Heart right ventricle (tissue), 16 donors: ENCODE measurements at regions not wholly inside any gene's neighbourhood (a gene's known extent, or its start where the extent isn't known, plus 50 kb on each side); places are given as distances from the start of the nearest gene placed in this dataset.

Experiments
- ATAC-seq, 8 donors: fragments of 200-7000 bp; cut with Tn5 transposase; one replicate each; pipeline ENCODE4 v1.9.1; 2020; ENCODE audit warnings: mild to moderate bottlenecking in 8 of 8, moderate library complexity in 8 of 8, moderate number of reproducible peaks in 1 of 8
- DNase-seq, 2 donors: peaks; one replicate each; pipeline ENCODE4 v3.0.0-alpha.2; 2020
- H3K27ac ChIP-seq, 10 donors: fragments of 200-600 bp; sonication (generic) in 2 of 10; one replicate each; pipeline versions ENCODE4 v1.5.0 to v1.8.0; 2020 to 2022; ENCODE audit warnings: mild to moderate bottlenecking in 3 of 10
- H3K27me3 ChIP-seq, 7 donors: fragments of 200-600 bp; one replicate each; pipeline ENCODE4 v1.8.0; 2021 to 2022; ENCODE audit warnings: mild to moderate bottlenecking in 2 of 7
- H3K36me3 ChIP-seq, 9 donors: fragments of 200-600 bp; sonication (generic) in 1 of 9; one replicate each; pipeline versions ENCODE4 v1.5.0 to v1.8.0; 2020 to 2022; ENCODE audit warnings: mild to moderate bottlenecking in 2 of 9
- H3K4me1 ChIP-seq, 9 donors: fragments of 200-600 bp; sonication (generic) in 1 of 9; one replicate each; pipeline versions ENCODE4 v1.5.0 to v1.8.0; 2020 to 2022; ENCODE audit warnings: mild to moderate bottlenecking in 4 of 9
- H3K4me3 ChIP-seq, 10 donors: fragments of 200-600 bp; sonication (generic) in 2 of 10; one replicate each; pipeline versions ENCODE4 v1.5.0 to v1.8.0; 2020 to 2022; ENCODE audit warnings: mild to moderate bottlenecking in 7 of 10, moderate library complexity in 2 of 10
- H3K9me3 ChIP-seq, 11 donors: fragments of 200-600 bp in 10 of 11; sonication (generic) in 2 of 11; one replicate each; pipeline versions ENCODE4 v1.5.0 to v1.8.0; 2013 to 2022; ENCODE audit warnings: mild to moderate bottlenecking in 2 of 11, control low read depth in 1 of 11, moderate library complexity in 1 of 11
- CTCF ChIP-seq, 9 donors: fragments of 200-600 bp; sonication (generic) in 2 of 9; IDR thresholded peaks; one replicate each; pipeline versions ENCODE4 v1.5.0 to v1.8.0; 2021 to 2022; ENCODE audit warnings: antibody characterized with exemption in 9 of 9, mild to moderate bottlenecking in 5 of 9, moderate library complexity in 1 of 9
- WGBS, 2 donors: extraction: QIAGEN DNeasy Blood & Tissue Kit; methylation state at CpG; one replicate each; pipeline ENCODE4 v1.1.7; 2013; ENCODE audit warnings: inconsistent platforms in 1 of 2; 5-methylcytosine and 5-hydroxymethylcytosine counted together
- intact Hi-C, 10 donors: fragments of 100-400 bp; cut with DNase I; formaldehyde crosslinking; loops; one replicate each; pipeline versions ENCODE4 v1.11.1 to v1.14.2; 2022
- donor health status: Arrhythmogenic right ventricular cardiomyopathy.
- donor health status: ischemic (EF 13 %, LVEDD 7.1; RV severe dilation, severe dysfunction).
- donor health status: healthy with polysubstance abuse.
- donor health status: DM: no; HTN: yes; CAD: no.
- donor health status: DM: no; HTN: no; CAD: no.
- donor health status: ischemic (EF 25% LVEDD 6.9; RV normal size, moderate dysfunction).
- donor health status: ischemic (EF 25% LVEDD 5.7; RV mildly dilated, moderate dysfunction).
- donor health status: healthy.
- donor health status: DM: yes; HTN: yes; CAD: no.
- donor health status: Ischemic cardiomyopathy.
- donor health status: ischemic (EF 35%, LVEDD 5.7; RV mildly dilated, moderate dysfunction).
- donor health status: nonischemic (EF 11% LVEDD 7.7; RV severe dilation, severe dysfunction).
- donor health status: DM: yes; HTN: yes; CAD: no.
- donor health status: PGD.
- donor health status: ischemic (EF 29% LVEDD 5.4; RV normal size, mild dysfunction).
- donor health status: nonischemic (EF 23%, LVEDD 6.1; RV moderate dilation, normal function).

- no peak for ATAC-seq
- H3K9me3 ChIP-seq: no peaks in the 10 kb centered on the region
Measured at GRCh38 chr17:79534111-79534510, 76.7 kb downstream of the RBFOX3 start.

GRCh38 chr17:79533116-79533515 is 77.7 kb downstream of the RBFOX3 start:
- no peak for ATAC-seq
- 83 to 84% methylated on average over 12 of the region's 12 CpGs for WGBS, 2 donors
- H3K27ac ChIP-seq: no peak overlapping the region
- H3K4me1 ChIP-seq: no peaks in the 10 kb centered on the region
- intact Hi-C loops: no loop called here
- no peak overlapping the region for H3K4me3 ChIP-seq
- peaks cover 0 to 73% (median 42%) of the 10 kb centered on the region in 7 donors for H3K27me3 ChIP-seq
- TF ChIP-seq CTCF (IDR thresholded peaks at IDR 0.05): no peak
- no peak for DNase-seq
- H3K36me3 ChIP-seq: no peaks in the 10 kb centered on the region
- H3K9me3 ChIP-seq: no peaks in the 10 kb centered on the region

More at GRCh38 chr17:79534111-79534510, 76.7 kb downstream of the RBFOX3 start:
- no peak overlapping the region for H3K4me3 ChIP-seq
- no peak for TF ChIP-seq CTCF (IDR thresholded peaks at IDR 0.05)
- H3K4me1 ChIP-seq: no peaks in the 10 kb centered on the region
- 71 to 72% methylated on average over 11 of the region's 11 CpGs for WGBS, 2 donors
- no peaks in the 10 kb centered on the region for H3K36me3 ChIP-seq
- no peak overlapping the region for H3K27ac ChIP-seq
- intact Hi-C loops: no loop called here
- no peak for DNase-seq
- H3K27me3 ChIP-seq: peaks cover 0 to 71% (median 34%) of the 10 kb centered on the region in 7 donors

- 67 to 74% methylated on average over 10 of the region's 10 CpGs for WGBS, 2 donors
- H3K36me3 ChIP-seq: no peaks in the 10 kb centered on the region
- intact Hi-C loops: no loop called here
- no peak for TF ChIP-seq CTCF (IDR thresholded peaks at IDR 0.05)
- H3K27me3 ChIP-seq: peaks cover 0 to 76% (median 47%) of the 10 kb centered on the region in 7 donors
- H3K4me3 ChIP-seq: no peak overlapping the region
- no peaks in the 10 kb centered on the region for H3K4me1 ChIP-seq
- DNase-seq: no peak
- no peak for ATAC-seq
- no peak overlapping the region for H3K27ac ChIP-seq
- no peaks in the 10 kb centered on the region for H3K9me3 ChIP-seq
Measured at GRCh38 chr17:79532107-79532790, 78.6 kb downstream of the RBFOX3 start.

GRCh38 chr17:79531191-79532095 is 79.4 kb downstream of the RBFOX3 start:
- no peaks in the 10 kb centered on the region for H3K9me3 ChIP-seq
- H3K4me1 ChIP-seq: no peaks in the 10 kb centered on the region
- no peak for ATAC-seq
- H3K4me3 ChIP-seq: no peak overlapping the region
- H3K36me3 ChIP-seq: no peaks in the 10 kb centered on the region
- TF ChIP-seq CTCF (IDR thresholded peaks at IDR 0.05): no peak
- DNase-seq: no peak
- 72 to 73% methylated on average over 30 of the region's 30 CpGs for WGBS, 2 donors
- no peak overlapping the region for H3K27ac ChIP-seq
- peaks cover 0 to 78% (median 49%) of the 10 kb centered on the region in 7 donors for H3K27me3 ChIP-seq
- intact Hi-C loops: no loop called here
